Pancreas (tissue), 10 donors: ENCODE measurements at regions not wholly inside any gene's neighbourhood (a gene's known extent, or its start where the extent isn't known, plus 50 kb on each side); places are given as distances from the start of the nearest gene placed in this dataset.

Source experiments
- ATAC-seq, 4 donors: fragments of 200-7000 bp; cut with Tn5 transposase; one replicate each; pipeline versions ENCODE4 v1.8.0 to v1.9.1; 2020; ENCODE audit warnings: mild to moderate bottlenecking in 4 of 4, moderate library complexity in 4 of 4
- DNase-seq, 6 donors: peaks; one replicate each; pipeline ENCODE4 v3.0.0-alpha.2; 2020
- FAIRE-seq: peaks from 2 replicates; lab custom pipeline; 2012; peaks lifted over from hg19 to GRCh38; lab: Jason Lieb, UNC
- H3K27ac ChIP-seq, 4 donors: fragments of 200-600 bp; sonication (generic); 1 replicate in 3 of 4; 2 replicates in 1 of 4; pipeline versions ENCODE4 v1.5.0 to v1.8.0; 2020
- H3K27me3 ChIP-seq, 4 donors: fragments of 200-600 bp; one replicate each; pipeline ENCODE4 v1.8.0; 2021
- H3K36me3 ChIP-seq, 3 donors: fragments of 200-600 bp; sonication (generic) in 1 of 3; one replicate each; pipeline versions ENCODE4 v1.5.0 to v1.8.0; 2020 to 2021
- H3K4me1 ChIP-seq, 3 donors: fragments of 200-600 bp; one replicate each; pipeline ENCODE4 v1.8.0; 2021
- H3K4me3 ChIP-seq, 4 donors: fragments of 200-600 bp; sonication (generic) in 2 of 4; one replicate each; pipeline versions ENCODE4 v1.5.0 to v1.8.0; 2020 to 2021
- H3K9me3 ChIP-seq, 4 donors: fragments of 200-600 bp; one replicate each; pipeline ENCODE4 v1.8.0; 2021
- CTCF ChIP-seq, 4 donors: fragments of 200-600 bp; sonication (generic) in 3 of 4; IDR thresholded peaks; one replicate each; pipeline versions ENCODE4 v1.5.0 to v1.8.0; 2021; ENCODE audit warnings: antibody characterized with exemption in 4 of 4
- WGBS, 2 donors: extraction: QIAGEN DNeasy Blood & Tissue Kit; methylation state at CpG; one replicate each; pipeline ENCODE4 v1.1.7; 2013; 5-methylcytosine and 5-hydroxymethylcytosine counted together
- intact Hi-C, 3 donors: fragments of 100-400 bp; cut with DNase I; formaldehyde crosslinking; loops; one replicate each; pipeline versions ENCODE4 v1.11.1 to v1.14.2; 2022
- donor health status: healthy with polysubstance abuse.
- donor health status: DM: no; HTN: no; CAD: no; lungs with moderate emphysema.
- donor health status: DM: no; HTN: no; CAD: no.
- donor health status: control.
- donor health status: control.
- donor health status: Bipolar disorder and iron deficiency.
- donor health status: DM: yes; HTN: yes; CAD: no.
- donor health status: DM: no; HTN: no; CAD: no.
- donor health status: DM: no; HTN: no; CAD: no.
- donor health status: DM: yes; HTN: yes; CAD: no.

- ATAC-seq = no peak
- Histone ChIP-seq H3K27ac (no peak overlapping the region), H3K27me3 (no peaks in the 10 kb centered on the region), H3K36me3 (no peaks in the 10 kb centered on the region), H3K9me3 (no peaks in the 10 kb centered on the region), H3K4me3 (no peak overlapping the region), H3K4me1 (peaks cover 5 to 17% (median 7%) of the 10 kb centered on the region in 3 donors)
- 80 to 91% methylated on average over 1 of the region's 1 CpG for WGBS, 2 donors
- intact Hi-C loops = no loop called here
- DNase-seq = no peak
- TF ChIP-seq CTCF (IDR thresholded peaks at IDR 0.05) = no peak
- FAIRE-seq = no peak
Observed at GRCh38 chr17:71436479-71436878, 684.3 kb upstream of the SOX9 start.

- Histone ChIP-seq H3K9me3 (no peaks in the 10 kb centered on the region), H3K4me3 (no peak overlapping the region), H3K27ac (no peak overlapping the region), H3K36me3 (no peaks in the 10 kb centered on the region), H3K4me1 (peaks cover 5 to 17% (median 7%) of the 10 kb centered on the region in 3 donors), H3K27me3 (no peaks in the 10 kb centered on the region)
- intact Hi-C loops = no loop called here
- DNase-seq (no peak), FAIRE-seq (no peak), ATAC-seq (no peak)
- no peak for TF ChIP-seq CTCF (IDR thresholded peaks at IDR 0.05)
- 49 to 53% methylated on average over 1 of the region's 1 CpG for WGBS, 2 donors
Observed at GRCh38 chr17:71437166-71437565, 683.7 kb upstream of the SOX9 start.

- ATAC-seq (peak; percentile 60 to 91 (median 86)), FAIRE-seq (no peak), DNase-seq (peak in 1 of 6 donors; percentile 32)
- Histone ChIP-seq H3K27me3 (no peaks in the 10 kb centered on the region), H3K9me3 (no peaks in the 10 kb centered on the region), H3K27ac (peak overlapping the region in 1 of 4 donors; percentile 17), H3K4me3 (no peak overlapping the region), H3K4me1 (peaks cover 5 to 17% (median 7%) of the 10 kb centered on the region in 3 donors), H3K36me3 (no peaks in the 10 kb centered on the region)
- 60 to 63% methylated on average over 5 of the region's 5 CpGs for WGBS, 2 donors
- no peak for TF ChIP-seq CTCF (IDR thresholded peaks at IDR 0.05)
- intact Hi-C loops = no loop called here
Observed at GRCh38 chr17:71438631-71439146, 682.1 kb upstream of the SOX9 start.

- no peak for FAIRE-seq
- intact Hi-C loops = no loop called here
- Histone ChIP-seq H3K36me3 (no peaks in the 10 kb centered on the region), H3K27ac (no peak overlapping the region), H3K9me3 (no peaks in the 10 kb centered on the region), H3K27me3 (no peaks in the 10 kb centered on the region), H3K4me3 (no peak overlapping the region), H3K4me1 (peaks cover 0 to under 1% (median 0%) of the 10 kb centered on the region in 3 donors)
- no peak for ATAC-seq
- TF ChIP-seq CTCF (IDR thresholded peaks at IDR 0.05) = no peak
- DNase-seq = no peak
- WGBS, 2 donors = 92 to 96% methylated on average over 9 of the region's 9 CpGs
Observed at GRCh38 chr17:71440513-71440912, 680.3 kb upstream of the SOX9 start.

- Histone ChIP-seq H3K36me3 (no peaks in the 10 kb centered on the region), H3K27me3 (no peaks in the 10 kb centered on the region), H3K4me1 (no peaks in the 10 kb centered on the region), H3K27ac (no peak overlapping the region), H3K9me3 (no peaks in the 10 kb centered on the region), H3K4me3 (no peak overlapping the region)
- ATAC-seq (no peak), FAIRE-seq (no peak), DNase-seq (no peak)
- TF ChIP-seq CTCF (IDR thresholded peaks at IDR 0.05) = no peak
- intact Hi-C loops = no loop called here
- WGBS, 2 donors = 81 to 88% methylated on average over 6 of the region's 6 CpGs
Observed at GRCh38 chr17:71441098-71441497, 679.7 kb upstream of the SOX9 start.
